ENCODE measurements at regions not wholly inside any gene's neighbourhood (a gene's known extent, or its start where the extent isn't known, plus 50 kb on each side); places are given as distances from the start of the nearest gene placed in this dataset.

- WGBS, 2 experiments (ENCODE audit: extremely low coverage in 2 of 2, insufficient read length in 1 of 2): no CpG with 5 or more reads among the region's 1 CpG
- H3K9ac ChIP-seq (ENCODE audit: low read depth, low read length): no peak overlapping the region
- dilution Hi-C loops (cut with HindIII; ENCODE audit: low sequenced_read_pairs, unreplicated experiment): no loop called here
- no peak overlapping the region for H2AFZ ChIP-seq (replicated peaks; ENCODE audit: low read length, poor library complexity)
- no peak for DNase-seq
- no peak overlapping the region for H2BK20ac ChIP-seq (ENCODE audit: low read depth, low read length)
- no peak overlapping the region for H3K23ac ChIP-seq (ENCODE audit: low read depth, low read length)
- TF ChIP-seq BHLHE40 (IDR thresholded peaks at IDR 0.05; ENCODE audit: low read depth, low read length) (no peak), MAZ (IDR thresholded peaks at IDR 0.05; ENCODE audit: borderline replicate concordance, low read depth, low read length) (no peak), MAFK (IDR thresholded peaks at IDR 0.05; ENCODE audit: low read depth, low read length) (no peak), NFE2L2 (IDR thresholded peaks at IDR 0.05; ENCODE audit: low read depth, low read length) (no peak), CHD1 (IDR thresholded peaks at IDR 0.05; ENCODE audit: low read depth, low read length) (no peak)
- no peak overlapping the region for H2BK15ac ChIP-seq (ENCODE audit: low read depth, low read length)
- BruUV-seq (replicated peaks): no TSS peak
- CTCF ChIA-PET: no interaction called here
- H3K18ac ChIP-seq (ENCODE audit: low read depth, low read length): no peak overlapping the region
- no peaks in the 10 kb centered on the region for H3K79me1 ChIP-seq (ENCODE audit: low read depth in 1 of 2, low read length in 2 of 2)
- H3K36me3 ChIP-seq (ENCODE audit: control insufficient read depth, insufficient read depth, low read length): no peaks in the 10 kb centered on the region
- no peak overlapping the region for H3K4me2 ChIP-seq (ENCODE audit: low read depth, low read length)
- no peaks in the 10 kb centered on the region for H3K4me1 ChIP-seq (ENCODE audit: control insufficient read depth, insufficient read depth, low read length)
- H3K9me1 ChIP-seq (ENCODE audit: insufficient read depth, low read length): no peaks in the 10 kb centered on the region
- no peaks in the 10 kb centered on the region for H4K20me1 ChIP-seq (ENCODE audit: insufficient read depth, low read length)
- no peak overlapping the region for H3K56ac ChIP-seq (ENCODE audit: extremely low read depth, insufficient read depth, low read length)
- no peaks in the 10 kb centered on the region for H3K9me3 ChIP-seq (ENCODE audit: control insufficient read depth, insufficient read depth, low read length)
- intact Hi-C loops (cut with micrococcal nuclease): no loop called here
- no peak overlapping the region for H2AK5ac ChIP-seq (ENCODE audit: low read depth, low read length)
- H3K4me3 ChIP-seq (ENCODE audit: insufficient read depth, low read depth, low read length): no peak overlapping the region
- H3K27ac ChIP-seq (ENCODE audit: insufficient read depth, low read length): no peak overlapping the region
- in situ Hi-C loops (cut with MboI; ENCODE audit: low sequenced_read_pairs): no loop called here
- no peak overlapping the region for H4K8ac ChIP-seq (ENCODE audit: low read depth in 2 of 2, low read length in 2 of 2)
- POLR2A ChIA-PET (ENCODE audit: unreplicated experiment): no interaction called here
- H4K91ac ChIP-seq (ENCODE audit: insufficient read depth, low read depth, low read length): no peak overlapping the region
- H2AK9ac ChIP-seq (replicated peaks; ENCODE audit: low read depth, low read length, poor library complexity): no peak overlapping the region
- no peak overlapping the region for H2BK5ac ChIP-seq (ENCODE audit: low read depth, low read length, poor library complexity, severe bottlenecking)
- no peak overlapping the region for H3K14ac ChIP-seq (replicated peaks; ENCODE audit: low read depth, low read length)
- no peak overlapping the region for H4K5ac ChIP-seq (ENCODE audit: low read depth, low read length)
- no peak for ATAC-seq (ENCODE audit: low read depth)
- H2BK120ac ChIP-seq (ENCODE audit: low read depth, low read length): no peak overlapping the region
- no peak overlapping the region for H3K4ac ChIP-seq (ENCODE audit: low read depth, low read length)
- H3K27me3 ChIP-seq (ENCODE audit: control insufficient read depth, insufficient read depth, low read length): no peaks in the 10 kb centered on the region; the same call in 1 of the 2 replicates
Measured at GRCh38 chr10:59004392-59004791, 172.1 kb upstream of the PHYHIPL start.
